ENCODE measurements at regions not wholly inside any gene's neighbourhood (a gene's known extent, or its start where the extent isn't known, plus 50 kb on each side); places are given as distances from the start of the nearest gene placed in this dataset.
"Not testable (repeated sequence)": the region's sequence is repeated elsewhere in the genome, so short reads cannot be mapped to it uniquely, and the experiment has no call there.

DNA sequence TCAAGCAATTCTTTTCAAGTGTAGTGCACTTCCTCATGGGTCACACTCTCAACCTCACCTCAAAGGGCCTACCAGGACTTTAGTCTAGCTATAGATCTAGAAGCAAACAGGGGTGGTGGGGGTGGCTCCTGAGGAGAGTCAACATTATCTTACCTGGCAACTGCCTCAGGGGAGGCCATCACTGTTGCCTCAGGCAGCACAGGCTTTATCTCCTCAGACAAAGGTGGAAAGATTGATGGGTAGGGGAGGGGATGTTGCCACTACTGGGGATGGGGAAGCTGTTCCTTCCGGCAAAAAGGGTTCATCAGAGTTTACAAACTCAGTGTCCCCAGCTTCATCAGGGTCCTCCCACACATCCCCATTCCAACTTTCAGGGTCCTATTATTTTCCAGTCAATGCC lies 87.4 kb upstream of the CYRIA start:
- DNase-seq (ENCODE audit: low read depth), result not testable (repeated sequence)

DNA sequence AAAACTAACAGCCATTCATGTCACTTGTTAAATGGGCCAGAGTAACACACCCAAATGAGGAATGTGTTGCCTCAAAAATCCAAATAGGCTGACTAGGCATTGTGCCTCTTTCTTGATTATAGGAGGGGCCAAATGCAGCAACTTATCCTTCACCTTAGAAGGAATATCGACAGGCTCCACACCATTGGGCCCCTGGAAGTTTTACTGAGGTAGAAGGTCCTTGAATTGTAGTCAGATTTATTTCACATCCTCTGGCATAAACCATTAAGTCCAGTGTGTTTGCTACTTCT lies 85.2 kb upstream of the CYRIA start:
- not testable (repeated sequence) for DNase-seq (ENCODE audit: low read depth)

DNA sequence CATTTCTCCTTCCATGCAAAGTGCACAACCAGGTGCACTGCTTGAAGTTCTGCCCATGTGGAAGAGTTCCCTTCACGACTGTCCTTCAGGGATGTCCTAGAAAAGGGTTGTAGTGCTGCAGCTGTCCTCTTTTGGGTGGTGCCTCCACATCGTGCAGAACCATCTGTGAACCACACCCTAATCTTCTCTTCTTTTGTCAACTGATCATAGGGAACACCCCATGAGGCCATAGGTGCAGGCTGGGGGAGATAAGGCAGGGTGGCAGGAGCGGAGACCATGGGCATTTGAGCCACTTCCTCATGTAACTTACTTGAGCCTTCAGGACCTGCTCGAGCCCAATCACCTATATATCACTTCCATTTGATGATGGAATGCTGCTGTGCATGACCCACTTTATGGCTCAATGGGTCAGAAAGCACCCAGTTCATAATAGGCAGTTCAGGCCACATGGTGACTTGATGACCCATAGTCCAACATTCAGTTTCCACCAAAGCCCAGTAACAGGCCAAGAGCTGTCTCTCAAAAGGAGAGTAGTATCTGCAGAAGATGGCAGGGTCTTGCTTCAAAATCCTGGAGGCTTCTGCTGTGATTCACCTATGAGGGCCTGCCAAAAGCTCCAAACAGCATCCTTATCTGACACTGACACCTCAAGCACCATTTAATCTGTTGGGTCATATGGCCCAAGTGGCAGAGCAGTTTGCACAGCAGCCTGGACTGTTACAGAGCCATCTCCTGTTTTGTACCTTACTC lies 84.7 kb upstream of the CYRIA start:
- DNase-seq (ENCODE audit: low read depth), result no peak

DNA sequence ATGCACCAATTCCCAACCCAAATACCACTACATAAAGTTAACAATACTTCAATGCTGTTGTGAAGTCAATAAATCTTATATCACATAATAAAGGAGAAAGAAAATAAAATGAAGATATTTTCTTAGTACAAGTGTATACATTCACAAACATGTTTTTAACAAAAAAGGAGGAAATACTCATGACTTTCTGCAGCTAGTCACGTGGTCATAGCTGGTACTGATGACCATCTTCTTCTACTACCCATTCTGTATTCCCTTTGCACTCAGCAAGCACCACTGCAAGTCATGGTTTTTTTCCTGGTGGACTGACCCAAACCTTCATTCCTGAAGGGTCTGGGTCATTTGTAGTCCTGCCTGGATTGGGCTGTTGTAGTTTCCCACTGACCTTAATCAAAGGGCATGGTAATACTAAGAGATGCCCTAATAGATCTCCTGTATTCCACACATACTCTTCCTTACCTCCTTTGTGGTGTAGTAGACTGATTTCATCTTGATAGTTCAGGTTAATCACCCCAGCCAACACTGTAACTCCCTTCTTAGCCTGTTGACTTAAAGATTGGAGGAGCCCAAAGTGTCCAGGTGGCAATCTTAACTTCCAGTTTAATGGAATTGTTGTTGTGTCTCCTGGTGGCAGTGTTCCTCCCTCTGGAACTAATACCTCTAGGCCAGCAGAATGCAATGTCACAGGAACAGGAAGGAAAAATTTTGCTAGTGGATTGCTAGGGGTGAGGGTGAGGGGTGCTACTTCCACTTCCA lies 83.1 kb upstream of the CYRIA start:
- DNase-seq (ENCODE audit: low read depth), result not testable (repeated sequence)

DNA sequence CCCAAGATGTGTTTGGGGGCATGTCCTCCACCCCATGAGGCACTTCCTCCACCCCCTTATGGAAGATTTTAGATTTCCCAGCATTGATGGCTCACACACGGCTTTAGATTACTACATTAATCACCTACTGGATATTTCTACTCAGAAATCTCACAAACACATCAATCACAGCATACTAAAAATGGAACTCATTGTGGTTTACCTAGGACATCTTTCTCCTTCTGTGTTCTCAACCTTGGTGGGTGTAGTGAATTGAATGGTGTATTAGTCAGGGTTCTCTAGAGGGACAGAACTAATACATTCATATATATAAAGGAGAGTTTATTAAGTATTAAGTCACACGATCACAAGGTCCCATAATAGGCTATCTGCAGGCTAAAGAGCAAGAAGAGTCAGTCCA lies 82.1 kb upstream of the CYRIA start:
- DNase-seq (ENCODE audit: low read depth), result no peak

DNA sequence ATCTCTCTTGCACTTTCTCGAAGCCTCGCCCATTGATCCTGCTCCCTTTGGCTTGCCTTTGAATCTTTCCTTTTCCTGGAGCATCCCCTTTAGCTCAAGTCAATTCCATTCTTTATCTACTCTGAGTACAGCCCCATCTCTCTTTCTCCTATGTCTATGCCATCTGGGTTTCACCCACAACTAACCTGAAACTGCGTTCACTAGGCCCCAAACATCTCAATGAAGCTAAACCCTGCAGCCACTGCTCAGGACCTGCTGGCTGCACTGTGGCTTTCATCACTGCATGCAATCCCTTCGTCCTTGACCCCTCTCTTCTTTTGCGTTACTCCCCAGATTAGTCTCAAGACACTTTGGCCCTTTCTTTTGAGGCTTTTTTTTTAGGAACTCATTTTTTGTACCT lies 81.6 kb upstream of the CYRIA start:
- no peak for DNase-seq (ENCODE audit: low read depth)

DNA sequence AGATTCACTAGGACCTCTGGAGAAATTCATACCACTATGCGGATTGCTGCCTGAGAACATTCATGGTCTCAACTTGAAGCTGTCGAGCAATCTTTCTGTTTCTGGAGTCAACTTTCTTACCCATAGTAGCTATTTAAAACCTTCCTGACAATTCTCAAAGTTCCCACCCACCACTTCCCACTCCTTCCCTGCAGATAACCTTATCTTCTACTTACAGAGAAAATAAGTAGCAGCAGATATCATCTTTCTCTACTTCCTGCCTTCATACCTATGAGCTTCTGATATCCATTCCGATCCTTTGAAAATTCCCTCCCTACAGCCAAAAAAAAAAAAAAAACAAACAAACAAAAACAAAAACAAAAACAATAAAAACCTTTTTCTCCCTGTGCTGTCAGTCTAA lies 81.2 kb upstream of the CYRIA start:
- DNase-seq (ENCODE audit: low read depth), result no peak

DNA sequence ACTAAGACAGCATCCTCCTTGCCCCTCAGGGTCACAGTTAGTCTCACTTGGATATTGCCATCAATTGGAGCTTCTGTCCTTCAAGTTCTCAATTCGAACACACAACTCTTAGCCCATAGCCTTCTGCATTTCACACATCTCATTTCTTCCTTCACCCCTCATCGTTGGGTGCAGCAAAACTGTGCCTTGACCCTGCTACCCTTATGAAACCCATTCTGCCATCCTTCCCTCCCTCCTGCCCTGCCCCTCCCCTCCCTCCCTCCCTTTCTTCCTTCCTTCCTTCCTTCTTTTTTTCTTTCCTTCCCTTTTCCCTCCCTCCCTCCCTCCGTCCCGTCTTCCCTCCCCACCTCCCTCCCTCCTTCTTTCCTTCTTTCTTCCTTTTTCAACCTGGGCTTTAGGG lies 80.7 kb upstream of the CYRIA start:
- no peak for DNase-seq (ENCODE audit: low read depth)

DNA sequence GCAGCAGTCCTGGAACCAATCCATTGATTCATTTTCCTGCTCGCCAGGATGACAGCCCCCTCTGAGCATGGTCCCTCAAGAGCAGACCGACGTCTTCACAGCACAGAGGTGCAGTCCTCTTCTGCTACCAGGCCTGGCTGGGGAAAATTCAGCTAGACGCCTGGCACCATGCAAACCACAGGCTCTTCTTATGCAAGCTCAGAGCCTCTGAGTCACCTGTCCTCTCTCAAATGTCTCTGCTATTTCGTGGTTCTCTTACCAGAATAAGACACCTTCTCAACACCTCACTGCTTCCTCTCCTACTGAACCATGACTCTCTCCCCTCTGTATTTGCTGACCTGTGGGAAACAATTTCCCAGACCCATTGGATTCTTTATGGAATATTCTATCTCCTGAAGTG lies 79.8 kb upstream of the CYRIA start:
- DNase-seq (ENCODE audit: low read depth), result no peak

DNA sequence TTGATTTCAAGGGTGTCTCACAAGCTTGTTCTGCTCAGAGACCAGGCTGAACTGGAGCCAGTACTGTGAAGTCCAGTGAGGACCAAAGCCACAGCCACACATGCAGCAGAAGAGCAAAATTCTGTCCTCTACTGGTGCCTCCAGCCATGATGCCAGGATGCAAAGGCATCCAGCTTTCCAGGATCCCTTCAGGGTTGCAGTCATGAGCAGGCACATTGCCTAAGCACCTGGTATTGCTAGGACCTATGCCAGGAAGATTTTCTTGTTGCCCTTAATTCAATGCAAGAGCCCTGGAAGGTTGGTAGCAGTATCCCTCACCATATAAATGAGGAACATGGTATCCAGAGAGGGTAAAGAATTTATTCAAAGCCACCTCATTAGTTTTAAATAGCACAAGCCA lies 78.9 kb upstream of the CYRIA start:
- no peak for DNase-seq (ENCODE audit: low read depth)

DNA sequence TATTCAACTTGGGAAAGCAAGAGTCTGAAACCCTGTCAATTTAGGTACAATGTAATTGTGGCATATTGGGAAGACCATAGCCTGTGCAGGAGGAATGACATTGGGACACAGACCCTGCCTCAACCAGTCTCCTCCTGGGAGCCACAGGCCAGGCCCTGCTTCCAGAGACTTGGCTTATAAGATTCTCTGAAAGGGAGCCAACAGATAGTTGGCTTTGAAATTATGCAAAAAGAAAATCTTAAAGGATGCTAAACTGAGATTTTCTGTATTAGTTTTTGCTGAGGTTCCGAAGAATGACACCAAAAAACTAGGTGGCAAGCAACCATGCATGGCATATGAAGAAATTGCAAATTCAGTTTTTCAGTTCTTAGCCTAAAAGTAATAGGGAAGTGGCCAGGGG lies 76.4 kb upstream of the CYRIA start:
- DNase-seq (ENCODE audit: low read depth), result no peak

DNA sequence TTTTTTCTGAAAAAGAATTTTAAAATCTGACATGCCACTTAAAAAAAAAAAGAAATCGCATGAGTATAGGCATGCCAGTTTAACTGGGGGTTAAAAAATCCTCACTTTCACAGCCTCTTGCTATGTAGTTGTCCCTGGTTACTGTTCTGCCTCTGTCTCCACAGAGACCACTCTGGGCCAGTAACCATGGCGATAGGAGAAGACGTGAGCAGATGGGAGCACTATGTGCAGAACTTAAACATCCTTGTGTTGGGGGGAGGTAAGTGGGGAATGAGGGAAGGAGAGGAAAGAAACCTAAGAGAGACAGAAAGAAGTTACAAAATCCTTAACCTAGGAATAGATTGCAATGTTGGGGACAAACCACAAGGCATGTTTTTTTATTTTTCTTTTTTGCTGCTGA lies 75.9 kb upstream of the CYRIA start:
- DNase-seq (ENCODE audit: low read depth), result no peak

DNA sequence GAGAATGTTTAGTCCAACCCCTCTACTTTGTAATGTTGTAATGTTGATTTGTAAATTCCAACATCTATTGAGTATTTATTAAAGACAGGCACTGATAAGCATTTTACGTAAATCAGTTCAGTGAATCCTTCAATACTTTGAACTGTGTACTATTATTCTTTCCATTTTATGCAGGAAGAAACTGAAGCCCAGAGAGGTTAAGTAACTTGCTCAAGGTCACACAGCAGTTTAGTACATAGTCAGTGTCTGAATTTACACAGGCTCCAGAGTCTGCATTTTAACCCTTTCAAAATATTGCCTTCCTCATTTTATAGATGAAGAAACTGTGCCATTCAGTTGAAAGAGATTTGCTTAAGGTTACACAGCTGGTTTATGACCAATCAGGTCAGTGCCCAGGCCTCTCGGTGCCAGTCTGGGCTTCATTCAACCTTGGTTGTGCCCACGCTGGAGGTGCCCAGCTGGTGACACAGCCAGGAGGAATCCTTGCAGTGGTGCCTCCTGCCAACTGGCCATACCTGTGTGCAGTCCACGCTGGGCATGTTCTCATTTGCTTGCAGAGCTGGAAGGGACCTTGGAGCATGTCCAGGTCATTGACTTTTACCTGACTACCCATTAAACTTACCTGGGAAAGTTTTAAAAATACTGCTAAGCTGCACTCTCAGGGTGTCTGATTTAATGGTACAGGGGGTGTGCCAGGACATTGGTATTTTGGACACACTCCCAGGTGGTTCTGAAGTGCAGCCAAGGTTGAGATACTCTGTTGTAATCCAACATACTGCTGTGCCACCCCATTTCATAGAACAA lies 74.3 kb upstream of the CYRIA start:
- no peak for DNase-seq (ENCODE audit: low read depth)

DNA sequence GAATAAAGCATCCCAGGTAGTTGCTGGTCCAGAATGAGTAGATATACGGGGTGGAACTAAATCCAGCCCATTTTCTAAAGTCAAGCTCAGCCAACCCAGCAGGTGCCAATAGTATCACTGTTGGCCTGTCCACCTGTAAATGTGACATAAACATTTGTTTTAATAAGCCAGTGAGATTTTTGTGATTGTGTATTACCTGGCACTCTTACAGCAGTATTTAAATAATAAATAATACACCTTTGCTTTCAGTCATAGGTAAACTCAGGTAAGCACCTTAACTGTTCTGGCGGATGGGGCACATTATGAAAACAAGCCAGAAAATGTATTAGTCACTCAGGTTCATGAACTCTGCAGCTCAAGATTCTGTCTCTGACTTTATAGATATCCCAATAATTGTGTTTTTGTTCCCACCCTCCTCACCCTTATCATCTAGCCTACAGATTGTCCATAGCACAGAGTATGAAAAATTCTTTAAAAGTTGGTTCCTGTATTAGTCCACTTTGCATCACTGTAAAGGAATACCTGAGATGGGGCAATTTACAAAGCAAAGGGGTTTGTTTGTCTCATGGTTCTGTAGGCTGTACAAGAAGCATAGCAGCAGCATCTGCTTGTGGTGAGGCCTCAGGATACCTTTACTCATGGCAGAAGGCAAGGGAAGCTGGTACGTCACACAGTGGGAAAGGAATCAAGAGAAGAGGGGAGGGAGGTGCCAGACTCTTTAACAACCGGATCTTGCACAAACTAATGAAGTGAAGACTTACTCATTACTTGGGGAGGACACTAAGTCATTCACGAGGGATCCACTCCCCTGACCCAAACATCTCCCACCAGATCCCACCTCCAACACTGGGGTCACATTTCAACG lies 73.0 kb upstream of the CYRIA start:
- no peak for DNase-seq (ENCODE audit: low read depth)

DNA sequence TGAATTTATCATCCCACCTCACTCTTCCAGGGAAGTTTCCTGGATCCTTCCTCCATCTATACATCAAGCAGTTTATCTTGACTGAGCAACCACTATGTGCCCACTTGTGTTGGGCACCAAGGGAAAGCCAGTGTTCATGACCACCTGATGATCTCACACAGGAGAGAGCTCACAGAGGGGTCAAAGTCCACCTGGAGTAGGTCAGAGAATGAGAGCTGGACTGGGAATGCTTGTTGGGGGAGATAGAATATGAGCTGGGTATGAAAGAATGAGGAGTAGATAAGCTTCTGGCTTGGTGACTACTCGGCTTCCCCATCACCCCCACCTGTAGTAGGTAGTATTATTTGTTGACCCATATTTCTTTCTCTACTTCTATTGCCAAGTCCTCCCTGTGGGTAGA lies 72.2 kb upstream of the CYRIA start:
- DNase-seq (ENCODE audit: low read depth), result no peak

DNA sequence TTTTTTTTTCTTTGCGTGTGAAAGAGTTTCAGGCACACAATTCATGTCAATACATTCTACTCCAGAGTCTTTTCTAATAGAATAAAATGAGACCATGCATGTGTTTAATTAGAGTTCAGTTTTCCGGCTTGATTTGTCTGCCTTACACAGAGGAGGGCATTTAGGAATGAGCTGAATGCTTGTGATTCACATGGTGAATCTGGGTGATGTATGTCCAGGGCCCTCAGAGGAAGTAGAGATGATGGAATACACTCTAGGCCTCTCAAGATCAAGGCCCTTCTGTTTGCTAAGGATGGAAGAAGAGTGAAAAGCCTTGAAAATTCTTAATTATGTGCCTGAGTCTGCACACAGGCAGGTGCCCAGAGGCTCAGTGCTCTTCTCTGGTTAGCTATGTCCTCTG lies 71.0 kb upstream of the CYRIA start:
- no peak for DNase-seq (ENCODE audit: low read depth)

DNA sequence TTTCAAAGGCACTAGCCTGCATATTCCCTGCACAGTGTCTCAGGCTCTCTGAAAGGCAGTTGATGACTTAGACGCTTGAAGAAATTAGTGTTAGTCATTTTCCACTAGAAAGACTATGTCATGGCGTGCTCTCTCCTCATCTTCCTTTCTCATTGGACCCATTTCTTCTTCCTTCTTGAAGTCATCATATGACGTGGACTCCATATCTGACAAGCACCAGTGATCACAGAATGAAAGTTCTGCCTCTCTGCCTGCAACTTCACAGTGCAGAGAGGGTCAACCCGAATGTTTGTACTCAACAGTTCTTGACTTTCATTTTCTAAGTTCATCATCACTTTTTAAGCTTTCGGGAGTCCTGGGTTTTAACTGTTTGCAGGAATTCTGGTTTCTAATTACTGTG lies 63.7 kb upstream of the CYRIA start:
- DNase-seq (ENCODE audit: low read depth), result no peak

DNA sequence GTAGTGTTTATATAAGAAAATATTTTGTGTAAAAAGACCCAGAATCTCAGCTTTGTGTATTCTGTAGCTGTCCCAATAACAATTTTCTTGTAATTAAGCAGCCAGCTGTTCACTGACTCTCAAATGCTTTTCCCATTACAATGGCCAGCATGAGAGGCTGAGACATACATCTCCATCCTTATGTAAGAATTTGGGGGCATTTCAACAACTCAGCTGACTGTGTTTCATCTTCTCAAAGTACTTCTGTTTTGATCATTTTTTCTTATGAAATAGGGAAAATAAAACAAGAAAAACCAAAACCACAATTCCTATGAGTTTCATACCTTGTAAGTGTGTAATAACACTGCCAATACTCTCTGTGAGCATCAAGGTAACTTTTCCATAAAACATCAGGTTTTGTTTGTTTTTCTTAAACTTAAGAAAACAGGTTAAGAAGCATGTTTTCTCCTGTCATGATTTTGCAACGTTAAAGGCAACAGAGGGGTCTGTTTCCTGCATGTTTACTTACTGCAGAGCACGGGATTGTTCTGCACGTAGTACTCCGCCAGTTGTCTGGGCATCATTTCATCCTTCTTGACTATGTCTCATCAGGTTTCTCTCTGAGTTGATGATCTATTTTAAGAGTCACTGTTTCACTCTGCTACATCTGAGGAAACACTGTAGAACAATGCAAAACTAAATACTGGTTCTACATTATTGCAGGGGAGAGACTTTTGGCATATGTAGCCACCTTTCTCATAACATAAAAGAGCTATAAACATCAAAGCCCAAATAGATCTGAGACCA lies 62.9 kb upstream of the CYRIA start:
- DNase-seq (ENCODE audit: low read depth), result no peak

DNA sequence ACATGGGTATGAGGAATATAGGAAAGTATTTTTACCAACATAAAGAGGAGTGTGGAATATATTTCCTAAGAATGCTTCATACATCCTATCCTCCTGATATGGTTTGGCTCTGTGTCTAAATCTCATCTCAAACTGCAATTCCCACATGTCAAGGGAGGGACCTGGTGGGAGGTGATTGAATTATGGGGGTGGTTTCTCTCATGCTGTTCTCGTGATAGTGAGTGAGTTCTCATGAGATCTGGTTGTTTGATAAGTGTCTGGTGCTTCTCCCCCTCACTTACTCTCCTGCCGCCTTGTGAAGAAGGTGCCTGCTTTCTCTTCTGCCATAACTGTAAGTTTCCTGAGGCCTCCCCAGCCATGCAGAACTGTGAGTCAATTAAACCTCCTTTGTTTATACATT lies 62.2 kb upstream of the CYRIA start:
- DNase-seq (ENCODE audit: low read depth), result not testable (repeated sequence)

DNA sequence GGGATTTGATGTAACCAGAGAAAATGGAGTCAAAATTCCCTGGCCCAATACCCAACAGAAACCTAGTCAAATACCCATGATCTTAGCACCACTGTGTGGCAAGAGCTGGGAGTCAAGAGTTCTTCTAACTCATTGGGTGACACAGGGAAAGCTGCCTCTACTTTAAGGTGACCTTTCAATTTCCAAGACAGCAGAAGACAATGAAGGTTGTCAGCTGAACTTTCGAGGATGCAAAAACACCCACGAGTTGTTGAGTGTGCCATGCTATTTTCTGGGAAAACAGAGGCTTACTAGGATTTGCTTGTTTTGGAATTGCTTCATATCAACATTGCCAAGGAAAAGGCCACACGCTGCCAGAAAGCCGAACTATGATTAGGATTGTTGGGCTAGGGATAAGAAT lies 61.6 kb upstream of the CYRIA start:
- no peak for DNase-seq (ENCODE audit: low read depth)

DNA sequence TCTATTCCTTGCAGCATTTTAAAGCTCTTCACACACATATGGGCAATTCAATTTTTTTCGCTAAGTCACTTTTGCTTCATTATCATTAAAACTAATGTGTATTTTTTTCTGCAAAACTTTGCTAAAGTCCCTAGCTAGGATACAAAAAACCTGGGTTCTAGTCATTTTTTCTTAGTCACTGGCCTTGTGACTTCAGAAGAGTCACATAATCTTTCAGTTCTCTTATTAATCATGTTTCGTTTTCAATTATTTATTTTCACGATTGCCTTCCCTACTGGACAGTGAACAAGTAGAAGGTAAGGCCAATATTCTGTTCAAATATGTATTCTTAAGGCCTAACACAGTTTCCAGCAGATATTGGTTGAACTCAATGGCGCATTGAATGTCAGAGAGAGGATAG lies 60.9 kb upstream of the CYRIA start:
- DNase-seq (ENCODE audit: low read depth), result no peak

DNA sequence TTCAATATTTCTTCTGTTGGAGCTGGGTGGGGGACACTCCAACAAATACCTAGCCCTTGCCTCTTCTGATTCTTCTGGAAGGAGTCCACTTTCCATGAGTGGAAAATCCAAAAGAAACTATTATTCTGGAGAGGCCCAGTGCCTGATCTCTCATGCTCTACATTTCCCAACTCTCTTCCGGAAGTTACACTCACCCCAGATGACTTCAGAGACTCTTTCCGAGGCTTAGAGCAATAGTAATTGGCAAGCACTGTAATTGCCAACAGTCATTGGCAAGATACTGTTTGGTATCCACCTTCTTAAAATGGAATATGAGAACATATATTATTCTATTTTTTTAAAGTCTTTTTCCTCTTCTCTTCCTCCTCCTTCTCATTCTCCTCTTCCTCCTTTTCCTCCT lies 60.5 kb upstream of the CYRIA start:
- DNase-seq (ENCODE audit: low read depth), result no peak

All from HS-5 (cell line).